Activated B cell treated with CpG ODN at 0.5 μM for 24 hours (primary cell): ENCODE measurements at regions not wholly inside any gene's neighbourhood (a gene's known extent, or its start where the extent isn't known, plus 50 kb on each side); places are given as distances from the start of the nearest gene placed in this dataset.

Experiments used
- ATAC-seq: fragments of 200-7000 bp; cut with Tn5 transposase; one replicate; pipeline ENCODE4 v1.10.0; 2021; ENCODE audit warnings: low read depth, mild to moderate bottlenecking, moderate library complexity
- CTCF ChIA-PET: fragments of 350-600 bp; sonication (Branson Sonifier 250); formaldehyde crosslinking; loops from one replicate; lab custom pipeline; 2021; ENCODE audit warnings: antibody characterized with exemption; lab: Charles Lee
- POLR2A ChIA-PET: fragments of 350-600 bp; sonication (Branson Sonifier 250); formaldehyde crosslinking; loops from one replicate; lab custom pipeline; 2021; ENCODE audit warnings: antibody characterized with exemption; lab: Charles Lee
- DNase-seq: peaks from one replicate; pipeline ENCODE4 v3.0.0; 2022
- H3K27ac Mint-ChIP-seq: one replicate; pipeline ENCODE4 v1.8.0; 2020; ENCODE audit warnings: mixed read lengths
- H3K27me3 Mint-ChIP-seq: one replicate; pipeline ENCODE4 v1.8.0; 2021; ENCODE audit warnings: mixed read lengths
- H3K36me3 Mint-ChIP-seq: one replicate; pipeline ENCODE4 v1.8.0; 2021; ENCODE audit warnings: low read depth, mixed read lengths
- H3K4me1 Mint-ChIP-seq: one replicate; pipeline ENCODE4 v1.8.0; 2021; ENCODE audit warnings: mixed read lengths
- H3K4me3 Mint-ChIP-seq: one replicate; pipeline ENCODE4 v1.8.0; 2020; ENCODE audit warnings: mild to moderate bottlenecking, mixed read lengths
- H3K9me3 Mint-ChIP-seq: one replicate; pipeline ENCODE4 v1.8.0; 2020; ENCODE audit warnings: mixed read lengths
- CTCF ChIP-seq: fragments of 200-600 bp; IDR thresholded peaks from one replicate; pipeline ENCODE4 v1.8.0; 2022; ENCODE audit warnings: antibody characterized with exemption, mild to moderate bottlenecking
- intact Hi-C: fragments of 100-400 bp; cut with micrococcal nuclease; formaldehyde crosslinking; loops from one replicate; pipeline ENCODE4 v1.15.1; 2024

GRCh38 chr5:134462047-134462575, 50.4 kb upstream of the CDKN2AIPNL start:
- DNase-seq (no peak), ATAC-seq (no peak)
- no peak overlapping the region for H3K4me3 Mint-ChIP-seq
- no peaks in the 10 kb centered on the region for H3K27me3 Mint-ChIP-seq
- intact Hi-C loops, result no loop called here
- H3K4me1 Mint-ChIP-seq, result peaks cover 42% of the 10 kb centered on the region
- H3K36me3 Mint-ChIP-seq, result no peaks in the 10 kb centered on the region
- no peak for TF ChIP-seq CTCF
- POLR2A ChIA-PET, result interaction anchor here (1.2 to 1.4 kb wide), 3 partner anchors 17 to 65 kb away, joined by 4 to 9 read pairs (median 5); partner anchors contain the start of gene CDKN2AIPNL
- H3K9me3 Mint-ChIP-seq, result no peaks in the 10 kb centered on the region
- CTCF ChIA-PET, result no interaction called here
- H3K27ac Mint-ChIP-seq, result no peak overlapping the region
